C4-2B (cell line): ENCODE measurements at regions not wholly inside any gene's neighbourhood (a gene's known extent, or its start where the extent isn't known, plus 50 kb on each side); places are given as distances from the start of the nearest gene placed in this dataset.

Source experiments
- CTCF ChIP-seq: fragments of 450-650 bp; conservative IDR thresholded peaks from 2 replicates; pipeline ENCODE4 v1.5.1; 2017; ENCODE audit warnings: mild to moderate bottlenecking
- ZFX ChIP-seq: fragments of 450-650 bp; IDR thresholded peaks from 2 replicates; pipeline ENCODE4 v1.6.1; 2017

- TF ChIP-seq CTCF, result no peak
- no peak for TF ChIP-seq ZFX
These were observed 1711.2 kb upstream of the CELF4 start for GRCh38 chr18:39276764-39277163.
